K562 (cell line): ENCODE measurements at regions not wholly inside any gene's neighbourhood (a gene's known extent, or its start where the extent isn't known, plus 50 kb on each side); places are given as distances from the start of the nearest gene placed in this dataset.

ENCODE experiments used
- ATAC-seq: fragments of 200-7000 bp; cut with Tn5 transposase; 3 replicates; pipeline ENCODE4 v1.9.1; 2020; ENCODE audit warnings: moderate library complexity
- BruUV-seq: library from RNA; stranded (reverse); fragments of 400-500 nt; replicated peaks from 2 replicates; lab custom pipeline; 2021; lab: Mats Ljungman, UMichigan
- CTCF ChIA-PET: fragments of 300-600 bp; formaldehyde crosslinking; extraction: SDS; loops from one replicate; lab custom pipeline; 2021; ENCODE audit warnings: low intra/inter-chr PET ratio; lab: Yijun Ruan, JAX
- POLR2A ChIA-PET: fragments of 300-600, 350-650 bp; sonication (Branson Sonifier 250); formaldehyde crosslinking; extraction: SDS; loops from one replicate; lab custom pipeline; 2021; ENCODE audit warnings: antibody characterized with exemption, inconsistent platforms; lab: Yijun Ruan, JAX
- DNase-seq, 4 experiments: peaks; one replicate each; pipeline versions ENCODE4 v3.0.0 to v3.0.0-alpha.2; 2011 to 2018; ENCODE audit warnings: low spot score in 3 of 4, mixed read lengths in 3 of 4; ENCODE audit errors: extremely low read depth in 1 of 4
- FAIRE-seq: peaks from 2 replicates; lab custom pipeline; 2011; peaks lifted over from hg19 to GRCh38; lab: Jason Lieb, UNC
- H2AFZ ChIP-seq: 2 replicates; pipeline ENCODE4 v1.6.0; 2011; ENCODE audit warnings: low read depth, low read length, control low read depth, inconsistent platforms
- H3K27ac ChIP-seq: fragments of 200-600 bp; 3 replicates; pipeline ENCODE4 v1.8.0; 2011; ENCODE audit warnings: low read depth, mild to moderate bottlenecking, control low read depth, inconsistent platforms, low read length, moderate library complexity, mixed read lengths; ENCODE audit errors: extremely low read depth
- H3K27me3 ChIP-seq, 2 experiments: fragments of 300-600 bp in 1 of 2; 2 replicates in 1 of 2; 3 replicates in 1 of 2; pipeline versions ENCODE4 v1.6.0 to v1.8.0; 2011; ENCODE audit warnings: inconsistent platforms in 2 of 2, low read length in 2 of 2, mild to moderate bottlenecking in 1 of 2, mixed read lengths in 1 of 2, moderate library complexity in 1 of 2; ENCODE audit not compliant: control insufficient read depth in 2 of 2, insufficient read depth in 2 of 2
- H3K36me3 ChIP-seq: fragments of 300-600 bp; 3 replicates; pipeline ENCODE4 v1.8.0; 2011; ENCODE audit warnings: mild to moderate bottlenecking, low read length, inconsistent platforms; ENCODE audit not compliant: control insufficient read depth, insufficient read depth
- H3K4me1 ChIP-seq, 2 experiments: fragments of 200-600 bp in 1 of 2; replicated peaks in 1 of 2; 2 replicates in 1 of 2; 3 replicates in 1 of 2; pipeline versions ENCODE4 v1.5.1 to v1.8.0; 2011; ENCODE audit warnings: inconsistent platforms in 2 of 2, low read length in 2 of 2, mild to moderate bottlenecking in 1 of 2, mixed read lengths in 1 of 2, moderate library complexity in 1 of 2; ENCODE audit not compliant: control insufficient read depth in 2 of 2, insufficient read depth in 2 of 2
- H3K4me2 ChIP-seq: 2 replicates; pipeline ENCODE4 v1.6.1; 2011; ENCODE audit warnings: low read length, control low read depth, inconsistent platforms, mixed read lengths; ENCODE audit not compliant: insufficient read depth
- H3K4me3 ChIP-seq: fragments of 200-600 bp; sonication (generic), shearing (Covaris generic); 2 replicates; pipeline ENCODE4 v1.5.1; 2016; ENCODE audit warnings: control low read depth, inconsistent platforms
- H3K79me2 ChIP-seq: fragments of 200-600 bp; 3 replicates; pipeline ENCODE4 v1.8.0; 2011; ENCODE audit warnings: low read length, inconsistent platforms; ENCODE audit not compliant: control insufficient read depth, insufficient read depth
- H3K9ac ChIP-seq, 2 experiments: 2 replicates each; pipeline versions ENCODE4 v1.6.0 to v1.6.1; 2011; ENCODE audit warnings: low read depth in 2 of 2, low read length in 2 of 2, control low read depth in 1 of 2, inconsistent platforms in 1 of 2, mild to moderate bottlenecking in 1 of 2, mixed read lengths in 1 of 2; ENCODE audit not compliant: insufficient read depth in 1 of 2
- H3K9me1 ChIP-seq: one replicate; pipeline ENCODE4 v1.6.0; 2011; ENCODE audit warnings: inconsistent platforms, mild to moderate bottlenecking, low read length, moderate library complexity; ENCODE audit not compliant: control insufficient read depth, insufficient read depth
- H3K9me3 ChIP-seq: replicated peaks from 2 replicates; pipeline ENCODE4 v1.5.1; 2011; ENCODE audit warnings: low read depth, low read length, inconsistent platforms; ENCODE audit not compliant: control insufficient read depth, insufficient read depth
- H4K20me1 ChIP-seq: replicated peaks from 2 replicates; pipeline ENCODE4 v1.6.1; 2011; ENCODE audit warnings: low read length, inconsistent platforms, mixed read lengths; ENCODE audit not compliant: control insufficient read depth, insufficient read depth
- MAFG ChIP-seq: fragments of 450-650 bp; conservative IDR thresholded peaks from 2 replicates; pipeline ENCODE4 v1.6.1; 2016; ENCODE audit warnings: missing genetic modification characterization, missing compliant biosample characterization
- PML ChIP-seq: IDR thresholded peaks from 2 replicates; pipeline ENCODE4 v1.6.1; 2012; ENCODE audit warnings: low read length, inconsistent platforms
- SREBF1 ChIP-seq: fragments of 150-350 bp; IDR thresholded peaks from 2 replicates; pipeline ENCODE4 v1.6.1; 2014; ENCODE audit warnings: antibody characterized with exemption, low read depth, low read length, borderline replicate concordance
- XRCC5 ChIP-seq: fragments of 200-400 bp; formaldehyde crosslinking; IDR thresholded peaks from 2 replicates; pipeline ENCODE4 v1.6.1; 2017; ENCODE audit warnings: low read depth, mild to moderate bottlenecking, low read length
- whole genome bisulfite sequencing: fragments of 100-300 bp; shearing (Covaris generic); methylation state at CpG from one replicate; pipeline ENCODE4 v1.1.6; 2016; ENCODE audit warnings: low coverage, mixed read lengths; ENCODE audit not compliant: insufficient coverage; ENCODE audit errors: missing lambda C conversion rate; 5-methylcytosine and 5-hydroxymethylcytosine counted together
- in situ Hi-C: fragments of 300-500 bp; cut with MboI; formaldehyde crosslinking; loops from 4 replicates; pipeline ENCODE4 v1.15.0; 2018; ENCODE audit warnings: inconsistent platforms, mixed read lengths
- intact Hi-C: fragments of 100-400 bp; cut with micrococcal nuclease; formaldehyde crosslinking; loops from 2 replicates; pipeline ENCODE4 v1.14.2; 2022
- TF ChIP-seq, protein P1 (sequence below): fragments of 250-450 bp; sonication (Bioruptor Pico); IDR thresholded peaks from 2 replicates; pipeline ENCODE4 v1.5.1; 2021; ENCODE audit warnings: mild to moderate bottlenecking

DNA sequence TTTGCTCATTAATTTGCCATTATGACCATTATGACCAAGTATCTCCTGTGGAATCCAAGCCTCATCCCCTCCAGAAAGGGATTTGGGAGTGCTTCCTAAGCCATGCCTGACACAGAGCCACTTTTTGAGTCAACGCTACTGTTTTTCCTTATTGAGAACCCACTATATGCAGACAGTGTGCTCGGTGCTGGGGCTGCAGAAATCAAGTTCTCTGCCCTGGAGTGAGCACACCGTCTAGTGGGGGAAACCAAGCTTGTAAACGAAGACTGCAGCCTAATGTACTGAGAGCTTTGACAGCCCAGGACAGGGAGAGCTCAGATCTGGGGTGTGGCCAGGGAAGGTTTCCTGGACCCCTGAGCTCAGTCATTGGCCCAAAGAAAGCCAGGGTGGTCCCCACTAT lies 111.0 kb downstream of the ENGASE start:
- BruUV-seq, result no TSS peak
- ChIA-PET CTCF (interaction anchor here (1.3 kb wide), 1 partner anchor 208 kb away, joined by 3 read pairs; no protein-coding TSS in a partner anchor), POLR2A (interaction anchor here (1.0 to 1.1 kb wide), 2 partner anchors 13 to 26 kb away, joined by 3 to 4 read pairs; no protein-coding TSS in a partner anchor)

DNA sequence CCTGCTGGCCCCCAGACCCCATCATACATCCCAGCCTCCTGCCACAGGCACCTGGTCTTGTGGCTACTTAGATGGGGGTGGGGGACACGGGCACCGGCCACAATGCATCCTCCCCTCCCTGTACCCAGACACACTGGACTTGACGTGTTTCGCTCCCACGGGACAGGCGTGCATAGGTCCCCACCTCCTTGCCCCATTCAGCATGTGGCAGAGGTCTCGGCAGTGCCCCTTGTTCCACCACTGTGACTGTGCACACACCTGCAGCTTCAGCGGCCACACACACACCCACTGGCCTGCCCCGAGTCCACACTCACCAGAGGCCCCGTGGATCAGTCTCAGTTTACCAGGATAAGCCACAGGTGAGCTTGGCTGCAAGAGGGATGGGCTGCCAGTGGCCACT lies 109.6 kb downstream of the ENGASE start:
- no peak for TF ChIP-seq XRCC5
- in situ Hi-C loops, result no loop called here
- ChIA-PET CTCF (no interaction called here), POLR2A (no interaction called here)
- H3K36me3 ChIP-seq, result no peaks in the 10 kb centered on the region
- no peaks in the 10 kb centered on the region for H3K9me1 ChIP-seq
- 2% methylated on average over 9 of the region's 10 CpGs for WGBS
- H4K20me1 ChIP-seq, result 0 out of 2 replicates have a peak, but pooled peaks cover 7% of the 10 kb centered on the region
- ATAC-seq (no peak), DNase-seq (no peak), FAIRE-seq (no peak)
- H3K9ac ChIP-seq, result no peak overlapping the region
- H3K27me3 ChIP-seq, result peaks cover 14 to 67% of the 10 kb centered on the region in 2 experiments; a peak in 4 of 5 replicates
- intact Hi-C loops, result no loop called here
- H3K79me2 ChIP-seq, result no peaks in the 10 kb centered on the region
- no peak overlapping the region for H2AFZ ChIP-seq
- no peak overlapping the region for H3K4me3 ChIP-seq
- no TSS peak for BruUV-seq
- no peak overlapping the region for H3K27ac ChIP-seq
- no peak overlapping the region for H3K4me2 ChIP-seq
- no peaks in the 10 kb centered on the region for H3K9me3 ChIP-seq
- H3K4me1 ChIP-seq, result peaks cover 0 to 6% of the 10 kb centered on the region in 2 experiments; a peak in 2 of 5 replicates

More for the DNA sequence above, 111.0 kb downstream of the ENGASE start:
- Histone ChIP-seq H2AFZ (no peak overlapping the region), H3K4me2 (no peak overlapping the region), H3K9me1 (no peaks in the 10 kb centered on the region), H3K9me3 (no peaks in the 10 kb centered on the region), H3K4me3 (no peak overlapping the region), H3K36me3 (no peaks in the 10 kb centered on the region), H3K27me3 (peaks cover 3 to 62% of the 10 kb centered on the region in 2 experiments; a peak in 4 of 5 replicates), H4K20me1 (0 out of 2 replicates have a peak, but pooled peaks cover 7% of the 10 kb centered on the region), H3K79me2 (no peaks in the 10 kb centered on the region), H3K4me1 (peaks cover 0 to 6% of the 10 kb centered on the region in 2 experiments; a peak in 2 of 5 replicates), H3K27ac (no peak overlapping the region), H3K9ac (no peak overlapping the region)
- ATAC-seq (no peak), DNase-seq (no peak), FAIRE-seq (no peak)
- 0% methylated on average over 4 of the region's 4 CpGs for WGBS
- TF ChIP-seq PML (no peak), SREBF1 (no peak), MAFG (tag) (no peak)
- TF ChIP-seq, protein P1, sequence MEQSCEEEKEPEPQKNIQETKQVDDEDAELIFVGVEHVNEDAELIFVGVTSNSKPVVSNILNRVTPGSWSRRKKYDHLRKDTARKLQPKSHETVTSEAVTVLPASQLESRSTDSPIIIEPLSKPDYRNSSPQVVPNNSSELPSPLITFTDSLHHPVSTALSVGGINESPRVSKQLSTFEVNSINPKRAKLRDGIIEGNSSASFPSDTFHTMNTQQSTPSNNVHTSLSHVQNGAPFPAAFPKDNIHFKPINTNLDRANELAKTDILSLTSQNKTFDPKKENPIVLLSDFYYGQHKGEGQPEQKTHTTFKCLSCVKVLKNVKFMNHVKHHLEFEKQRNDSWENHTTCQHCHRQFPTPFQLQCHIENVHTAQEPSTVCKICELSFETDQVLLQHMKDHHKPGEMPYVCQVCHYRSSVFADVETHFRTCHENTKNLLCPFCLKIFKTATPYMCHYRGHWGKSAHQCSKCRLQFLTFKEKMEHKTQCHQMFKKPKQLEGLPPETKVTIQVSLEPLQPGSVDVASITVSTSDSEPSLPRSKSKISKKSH, result no peak
- in situ Hi-C loops (loop anchor here (5.0 kb wide), 1 partner anchor 207 kb away; no protein-coding TSS in a partner anchor), intact Hi-C loops (no loop called here)
